ENCODE measurements at regions not wholly inside any gene's neighbourhood (a gene's known extent, or its start where the extent isn't known, plus 50 kb on each side); places are given as distances from the start of the nearest gene placed in this dataset.

- no peak for DNase-seq
Measured at GRCh38 chr17:52837492-52837891, 679.0 kb upstream of the CA10 start.

- no peak for DNase-seq
Measured at GRCh38 chr17:52831536-52831935, 673.0 kb upstream of the CA10 start.

GRCh38 chr17:52828621-52829020 lies 670.1 kb upstream of the CA10 start:
- no peak for DNase-seq

- no peak for DNase-seq
Measured at GRCh38 chr17:52827526-52827925, 669.0 kb upstream of the CA10 start.

- DNase-seq, result no peak
Measured at GRCh38 chr17:52824542-52824941, 666.0 kb upstream of the CA10 start.

GRCh38 chr17:52823155-52823554 lies 664.6 kb upstream of the CA10 start:
- no peak for DNase-seq

GRCh38 chr17:52790359-52790955 lies 631.9 kb upstream of the CA10 start:
- DNase-seq, result no peak

GRCh38 chr17:52789829-52790228 lies 631.3 kb upstream of the CA10 start:
- no peak for DNase-seq

GRCh38 chr17:52776234-52776633 lies 617.7 kb upstream of the CA10 start:
- DNase-seq, result peak in 1 of 2 experiments; percentile 5

- DNase-seq, result no peak
Measured at GRCh38 chr17:52762794-52763167, 604.3 kb upstream of the CA10 start.

- DNase-seq, result no peak
Measured at GRCh38 chr17:52762147-52762793, 603.8 kb upstream of the CA10 start.

GRCh38 chr17:52759864-52760263 lies 601.4 kb upstream of the CA10 start:
- DNase-seq, result no peak

- no peak for DNase-seq
Measured at GRCh38 chr17:52758481-52758880, 600.0 kb upstream of the CA10 start.

- DNase-seq, result no peak
Measured at GRCh38 chr17:52756746-52757145, 598.2 kb upstream of the CA10 start.

GRCh38 chr17:52754838-52755237 lies 596.3 kb upstream of the CA10 start:
- DNase-seq, result no peak

- DNase-seq, result no peak
Measured at GRCh38 chr17:52751051-52751450, 592.5 kb upstream of the CA10 start.

GRCh38 chr17:52744179-52744578 lies 585.7 kb upstream of the CA10 start:
- no peak for DNase-seq

- no peak for DNase-seq
Measured at GRCh38 chr17:52740006-52740405, 581.5 kb upstream of the CA10 start.

GRCh38 chr17:52738791-52739190 lies 580.3 kb upstream of the CA10 start:
- DNase-seq, result no peak

- DNase-seq, result no peak
Measured at GRCh38 chr17:52737071-52737470, 578.6 kb upstream of the CA10 start.

- no peak for DNase-seq
Measured at GRCh38 chr17:52732841-52733240, 574.3 kb upstream of the CA10 start.

GRCh38 chr17:52724578-52724977 lies 566.1 kb upstream of the CA10 start:
- DNase-seq, result no peak

GRCh38 chr17:52721910-52722309 lies 563.4 kb upstream of the CA10 start:
- DNase-seq, result no peak

GRCh38 chr17:52710363-52710901 lies 551.9 kb upstream of the CA10 start:
- no peak for DNase-seq

GRCh38 chr17:52709724-52710123 lies 551.2 kb upstream of the CA10 start:
- DNase-seq, result no peak

All from NCI-H1930 (cell line).